H1 (cell line): ENCODE measurements at regions not wholly inside any gene's neighbourhood (a gene's known extent, or its start where the extent isn't known, plus 50 kb on each side); places are given as distances from the start of the nearest gene placed in this dataset.

Experiments used
- CBX8 ChIP-seq: fragments of 300-800, 300-1000 bp; sonication (generic); IDR thresholded peaks from 2 replicates; pipeline ENCODE4 v1.7.1; 2016; ENCODE audit warnings: low read depth, low read length, borderline replicate concordance
- EZH2 ChIP-seq: fragments of 200-600 bp; sonication (generic); IDR thresholded peaks from 2 replicates; pipeline ENCODE4 v1.7.1; 2012; ENCODE audit warnings: low read depth, mild to moderate bottlenecking, moderate library complexity, low read length, inconsistent platforms; ENCODE audit not compliant: severe bottlenecking
- GABPA ChIP-seq: IDR thresholded peaks from 2 replicates; pipeline ENCODE4 v1.6.1; 2011; ENCODE audit warnings: mild to moderate bottlenecking, low read length, moderate library complexity, borderline replicate concordance; ENCODE audit not compliant: insufficient read depth
- POU5F1 ChIP-seq: IDR thresholded peaks from 2 replicates; pipeline ENCODE4 v1.6.1; 2011; ENCODE audit warnings: low read depth, mild to moderate bottlenecking, low read length, moderate library complexity
- SIX5 ChIP-seq: IDR thresholded peaks from 2 replicates; pipeline ENCODE4 v1.6.1; 2011; ENCODE audit warnings: mild to moderate bottlenecking, low read depth, low read length
- ZNF274 ChIP-seq: IDR thresholded peaks from 2 replicates; pipeline ENCODE4 v1.7.0; 2012; ENCODE audit warnings: low read length, borderline replicate concordance; ENCODE audit errors: extremely low read depth
- TF ChIP-seq, protein P1 (sequence below), 3 experiments: IDR thresholded peaks; 1 replicate in 2 of 3; 2 replicates in 1 of 3; pipeline versions ENCODE4 v1.5.1 to v1.6.1; 2011; ENCODE audit warnings: low read length in 3 of 3, mild to moderate bottlenecking in 3 of 3, inconsistent platforms in 2 of 3, low read depth in 1 of 3, moderate library complexity in 1 of 3; ENCODE audit not compliant: insufficient read depth in 1 of 3; ENCODE audit errors: control extremely low read depth in 1 of 3

DNA sequence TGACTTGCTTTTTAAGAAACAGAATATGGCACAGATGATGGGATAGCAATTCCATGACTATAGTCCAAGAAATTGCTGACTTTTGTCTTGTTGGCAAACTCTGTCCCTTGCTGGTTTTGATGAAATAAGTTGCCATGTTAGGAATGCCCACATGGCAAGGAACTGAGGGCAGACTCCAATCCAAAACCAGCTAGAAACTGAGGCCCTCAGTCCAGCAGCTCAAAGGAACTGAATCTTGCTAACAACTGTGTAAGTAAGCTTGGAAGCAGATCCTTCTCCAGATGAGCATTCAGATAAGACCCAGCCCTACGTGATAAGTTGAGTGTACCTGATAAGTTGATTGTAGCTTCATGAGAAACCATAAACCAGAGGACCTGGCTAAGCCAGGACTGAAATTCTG, 64.3 kb upstream of the BMPER start:
- TF ChIP-seq SIX5 (no peak), GABPA (no peak), POU5F1 (no peak), CBX8 (no peak), EZH2 (no peak), ZNF274 (no peak)
- TF ChIP-seq, protein P1, sequence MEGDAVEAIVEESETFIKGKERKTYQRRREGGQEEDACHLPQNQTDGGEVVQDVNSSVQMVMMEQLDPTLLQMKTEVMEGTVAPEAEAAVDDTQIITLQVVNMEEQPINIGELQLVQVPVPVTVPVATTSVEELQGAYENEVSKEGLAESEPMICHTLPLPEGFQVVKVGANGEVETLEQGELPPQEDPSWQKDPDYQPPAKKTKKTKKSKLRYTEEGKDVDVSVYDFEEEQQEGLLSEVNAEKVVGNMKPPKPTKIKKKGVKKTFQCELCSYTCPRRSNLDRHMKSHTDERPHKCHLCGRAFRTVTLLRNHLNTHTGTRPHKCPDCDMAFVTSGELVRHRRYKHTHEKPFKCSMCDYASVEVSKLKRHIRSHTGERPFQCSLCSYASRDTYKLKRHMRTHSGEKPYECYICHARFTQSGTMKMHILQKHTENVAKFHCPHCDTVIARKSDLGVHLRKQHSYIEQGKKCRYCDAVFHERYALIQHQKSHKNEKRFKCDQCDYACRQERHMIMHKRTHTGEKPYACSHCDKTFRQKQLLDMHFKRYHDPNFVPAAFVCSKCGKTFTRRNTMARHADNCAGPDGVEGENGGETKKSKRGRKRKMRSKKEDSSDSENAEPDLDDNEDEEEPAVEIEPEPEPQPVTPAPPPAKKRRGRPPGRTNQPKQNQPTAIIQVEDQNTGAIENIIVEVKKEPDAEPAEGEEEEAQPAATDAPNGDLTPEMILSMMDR (IDR thresholded peaks at IDR 0.05; ENCODE audit: control extremely low read depth in 1 of 3, insufficient read depth in 1 of 3, low read depth in 1 of 3, low read length in 3 of 3): no peak
